K562 (cell line): ENCODE measurements at regions not wholly inside any gene's neighbourhood (a gene's known extent, or its start where the extent isn't known, plus 50 kb on each side); places are given as distances from the start of the nearest gene placed in this dataset.

Source experiments
- ATAC-seq: fragments of 200-7000 bp; cut with Tn5 transposase; 3 replicates; pipeline ENCODE4 v1.9.1; 2020; ENCODE audit warnings: moderate library complexity
- BruUV-seq: library from RNA; stranded (reverse); fragments of 400-500 nt; replicated peaks from 2 replicates; lab custom pipeline; 2021; lab: Mats Ljungman, UMichigan
- CTCF ChIA-PET: fragments of 300-600 bp; formaldehyde crosslinking; extraction: SDS; loops from one replicate; lab custom pipeline; 2021; ENCODE audit warnings: low intra/inter-chr PET ratio; lab: Yijun Ruan, JAX
- POLR2A ChIA-PET: fragments of 300-600, 350-650 bp; sonication (Branson Sonifier 250); formaldehyde crosslinking; extraction: SDS; loops from one replicate; lab custom pipeline; 2021; ENCODE audit warnings: antibody characterized with exemption, inconsistent platforms; lab: Yijun Ruan, JAX
- DNase-seq, 4 experiments: peaks; one replicate each; pipeline versions ENCODE4 v3.0.0 to v3.0.0-alpha.2; 2011 to 2018; ENCODE audit warnings: low spot score in 3 of 4, mixed read lengths in 3 of 4; ENCODE audit errors: extremely low read depth in 1 of 4
- FAIRE-seq: peaks from 2 replicates; lab custom pipeline; 2011; peaks lifted over from hg19 to GRCh38; lab: Jason Lieb, UNC
- H2AFZ ChIP-seq: 2 replicates; pipeline ENCODE4 v1.6.0; 2011; ENCODE audit warnings: low read depth, low read length, control low read depth, inconsistent platforms
- H3K27ac ChIP-seq: fragments of 200-600 bp; 3 replicates; pipeline ENCODE4 v1.8.0; 2011; ENCODE audit warnings: low read depth, mild to moderate bottlenecking, control low read depth, inconsistent platforms, low read length, moderate library complexity, mixed read lengths; ENCODE audit errors: extremely low read depth
- H3K27me3 ChIP-seq, 2 experiments: fragments of 300-600 bp in 1 of 2; 2 replicates in 1 of 2; 3 replicates in 1 of 2; pipeline versions ENCODE4 v1.6.0 to v1.8.0; 2011; ENCODE audit warnings: inconsistent platforms in 2 of 2, low read length in 2 of 2, mild to moderate bottlenecking in 1 of 2, mixed read lengths in 1 of 2, moderate library complexity in 1 of 2; ENCODE audit not compliant: control insufficient read depth in 2 of 2, insufficient read depth in 2 of 2
- H3K36me3 ChIP-seq: fragments of 300-600 bp; 3 replicates; pipeline ENCODE4 v1.8.0; 2011; ENCODE audit warnings: mild to moderate bottlenecking, low read length, inconsistent platforms; ENCODE audit not compliant: control insufficient read depth, insufficient read depth
- H3K4me1 ChIP-seq, 2 experiments: fragments of 200-600 bp in 1 of 2; replicated peaks in 1 of 2; 2 replicates in 1 of 2; 3 replicates in 1 of 2; pipeline versions ENCODE4 v1.5.1 to v1.8.0; 2011; ENCODE audit warnings: inconsistent platforms in 2 of 2, low read length in 2 of 2, mild to moderate bottlenecking in 1 of 2, mixed read lengths in 1 of 2, moderate library complexity in 1 of 2; ENCODE audit not compliant: control insufficient read depth in 2 of 2, insufficient read depth in 2 of 2
- H3K4me2 ChIP-seq: 2 replicates; pipeline ENCODE4 v1.6.1; 2011; ENCODE audit warnings: low read length, control low read depth, inconsistent platforms, mixed read lengths; ENCODE audit not compliant: insufficient read depth
- H3K4me3 ChIP-seq: fragments of 200-600 bp; sonication (generic), shearing (Covaris generic); 2 replicates; pipeline ENCODE4 v1.5.1; 2016; ENCODE audit warnings: control low read depth, inconsistent platforms
- H3K79me2 ChIP-seq: fragments of 200-600 bp; 3 replicates; pipeline ENCODE4 v1.8.0; 2011; ENCODE audit warnings: low read length, inconsistent platforms; ENCODE audit not compliant: control insufficient read depth, insufficient read depth
- H3K9ac ChIP-seq, 2 experiments: 2 replicates each; pipeline versions ENCODE4 v1.6.0 to v1.6.1; 2011; ENCODE audit warnings: low read depth in 2 of 2, low read length in 2 of 2, control low read depth in 1 of 2, inconsistent platforms in 1 of 2, mild to moderate bottlenecking in 1 of 2, mixed read lengths in 1 of 2; ENCODE audit not compliant: insufficient read depth in 1 of 2
- H3K9me1 ChIP-seq: one replicate; pipeline ENCODE4 v1.6.0; 2011; ENCODE audit warnings: inconsistent platforms, mild to moderate bottlenecking, low read length, moderate library complexity; ENCODE audit not compliant: control insufficient read depth, insufficient read depth
- H3K9me3 ChIP-seq: replicated peaks from 2 replicates; pipeline ENCODE4 v1.5.1; 2011; ENCODE audit warnings: low read depth, low read length, inconsistent platforms; ENCODE audit not compliant: control insufficient read depth, insufficient read depth
- H4K20me1 ChIP-seq: replicated peaks from 2 replicates; pipeline ENCODE4 v1.6.1; 2011; ENCODE audit warnings: low read length, inconsistent platforms, mixed read lengths; ENCODE audit not compliant: control insufficient read depth, insufficient read depth
- AFF1 ChIP-seq, 2 experiments: fragments of 450-650 bp; IDR thresholded peaks; 2 replicates each; pipeline ENCODE4 v1.6.1; 2018; ENCODE audit warnings: mild to moderate bottlenecking in 2 of 2, low read depth in 1 of 2; ENCODE audit not compliant: partially characterized antibody in 2 of 2
- SIX5 ChIP-seq, 2 experiments: IDR thresholded peaks; 2 replicates each; pipeline ENCODE4 v1.6.1; 2011; ENCODE audit warnings: low read length in 2 of 2, borderline replicate concordance in 1 of 2, low read depth in 1 of 2, mild to moderate bottlenecking in 1 of 2, moderate library complexity in 1 of 2; ENCODE audit not compliant: insufficient read depth in 1 of 2
- ZHX1 ChIP-seq: fragments of 150-350 bp; conservative IDR thresholded peaks from 2 replicates; pipeline ENCODE4 v1.6.1; 2014; ENCODE audit warnings: low read length
- whole genome bisulfite sequencing: fragments of 100-300 bp; shearing (Covaris generic); methylation state at CpG from one replicate; pipeline ENCODE4 v1.1.6; 2016; ENCODE audit warnings: low coverage, mixed read lengths; ENCODE audit not compliant: insufficient coverage; ENCODE audit errors: missing lambda C conversion rate; 5-methylcytosine and 5-hydroxymethylcytosine counted together
- in situ Hi-C: fragments of 300-500 bp; cut with MboI; formaldehyde crosslinking; loops from 4 replicates; pipeline ENCODE4 v1.15.0; 2018; ENCODE audit warnings: inconsistent platforms, mixed read lengths
- intact Hi-C: fragments of 100-400 bp; cut with micrococcal nuclease; formaldehyde crosslinking; loops from 2 replicates; pipeline ENCODE4 v1.14.2; 2022

GRCh38 chr12:129966146-129966995 lies 62.5 kb upstream of the TMEM132D start:
- ATAC-seq = no peak
- TF ChIP-seq AFF1 (IDR thresholded peaks at IDR 0.05; ENCODE audit: low read depth in 1 of 2, partially characterized antibody in 2 of 2) (no peak), SIX5 (IDR thresholded peaks at IDR 0.05; ENCODE audit: borderline replicate concordance in 1 of 2, insufficient read depth in 1 of 2, low read depth in 1 of 2, low read length in 2 of 2) (no peak), ZHX1 (no peak)
- TF ChIP-seq, all 486 proteins: peak for 0
- no peaks in the 10 kb centered on the region for H3K4me1 ChIP-seq
- intact Hi-C loops (no loop called here), in situ Hi-C loops (no loop called here)
- WGBS = under 1% methylated on average over 10 of the region's 10 CpGs
- H3K27ac ChIP-seq = no peak overlapping the region
- POLR2A ChIA-PET = no interaction called here
- no peaks in the 10 kb centered on the region for H3K36me3 ChIP-seq
- DNase-seq (no peak), FAIRE-seq (no peak)
- H3K4me3 ChIP-seq = no peak overlapping the region
- no peaks in the 10 kb centered on the region for H4K20me1 ChIP-seq
- no peaks in the 10 kb centered on the region for H3K79me2 ChIP-seq
- no peak overlapping the region for H2AFZ ChIP-seq
- no peak overlapping the region for H3K4me2 ChIP-seq
- CTCF ChIA-PET = no interaction called here
- no peaks in the 10 kb centered on the region for H3K9me1 ChIP-seq
- H3K27me3 ChIP-seq = no peaks in the 10 kb centered on the region
- no peaks in the 10 kb centered on the region for H3K9me3 ChIP-seq
- no peak overlapping the region for H3K9ac ChIP-seq
- no TSS peak for BruUV-seq
